ENCODE measurements at regions not wholly inside any gene's neighbourhood (a gene's known extent, or its start where the extent isn't known, plus 50 kb on each side); places are given as distances from the start of the nearest gene placed in this dataset.

- no peaks in the 10 kb centered on the region for H3K27me3 Mint-ChIP-seq
- H3K9me3 Mint-ChIP-seq, result peaks cover 16% of the 10 kb centered on the region
- ChIA-PET CTCF (no interaction called here), POLR2A (no interaction called here)
- no peak for DNase-seq
- H3K4me3 Mint-ChIP-seq, result no peak overlapping the region
- H3K36me3 Mint-ChIP-seq (ENCODE audit: low read depth), result no peaks in the 10 kb centered on the region
- no peaks in the 10 kb centered on the region for H3K4me1 Mint-ChIP-seq
- no peak overlapping the region for H3K27ac Mint-ChIP-seq
These were observed 1026.2 kb downstream of the NAALADL2 start for GRCh38 chr3:175885231-175885766.

- Mint-ChIP-seq H3K27ac (no peak overlapping the region), H3K4me1 (no peaks in the 10 kb centered on the region), H3K36me3 (ENCODE audit: low read depth) (no peaks in the 10 kb centered on the region), H3K4me3 (no peak overlapping the region), H3K9me3 (peaks cover 13% of the 10 kb centered on the region), H3K27me3 (no peaks in the 10 kb centered on the region)
- ChIA-PET POLR2A (no interaction called here), CTCF (no interaction called here)
- DNase-seq, result no peak
These were observed 1020.3 kb downstream of the NAALADL2 start for GRCh38 chr3:175879417-175879816.

- Mint-ChIP-seq H3K36me3 (ENCODE audit: low read depth) (no peaks in the 10 kb centered on the region), H3K4me1 (no peaks in the 10 kb centered on the region), H3K4me3 (no peak overlapping the region), H3K27me3 (no peaks in the 10 kb centered on the region), H3K27ac (no peak overlapping the region), H3K9me3 (peaks cover 3% of the 10 kb centered on the region)
- DNase-seq, result no peak
- ChIA-PET POLR2A (no interaction called here), CTCF (no interaction called here)
These were observed 1010.3 kb downstream of the NAALADL2 start for GRCh38 chr3:175869404-175869803.

GRCh38 chr3:175868626-175869025 is 1009.5 kb downstream of the NAALADL2 start:
- Mint-ChIP-seq H3K9me3 (peaks cover 3% of the 10 kb centered on the region), H3K4me1 (no peaks in the 10 kb centered on the region), H3K27me3 (no peaks in the 10 kb centered on the region), H3K4me3 (no peak overlapping the region), H3K36me3 (ENCODE audit: low read depth) (no peaks in the 10 kb centered on the region), H3K27ac (no peak overlapping the region)
- ChIA-PET POLR2A (no interaction called here), CTCF (no interaction called here)
- DNase-seq, result no peak

- no peaks in the 10 kb centered on the region for H3K4me1 Mint-ChIP-seq
- H3K27ac Mint-ChIP-seq, result no peak overlapping the region
- no peaks in the 10 kb centered on the region for H3K27me3 Mint-ChIP-seq
- no peak for DNase-seq
- H3K4me3 Mint-ChIP-seq, result no peak overlapping the region
- POLR2A ChIA-PET, result no interaction called here
- no peaks in the 10 kb centered on the region for H3K36me3 Mint-ChIP-seq (ENCODE audit: low read depth)
- no peaks in the 10 kb centered on the region for H3K9me3 Mint-ChIP-seq
- CTCF ChIA-PET, result no interaction called here
These were observed 1006.6 kb downstream of the NAALADL2 start for GRCh38 chr3:175865724-175866123.

GRCh38 chr3:175861916-175862315 is 1002.8 kb downstream of the NAALADL2 start:
- Mint-ChIP-seq H3K4me3 (no peak overlapping the region), H3K4me1 (no peaks in the 10 kb centered on the region), H3K27me3 (no peaks in the 10 kb centered on the region), H3K9me3 (no peaks in the 10 kb centered on the region), H3K36me3 (ENCODE audit: low read depth) (no peaks in the 10 kb centered on the region), H3K27ac (no peak overlapping the region)
- no peak for DNase-seq
- ChIA-PET POLR2A (no interaction called here), CTCF (interaction anchor here (0.7 kb wide), 1 partner anchor 38 kb away, joined by 3 read pairs; no protein-coding TSS in a partner anchor)

Measured in activated CD4-positive, alpha-beta memory T cell treated with anti-CD3 and anti-CD28 coated beads, Interleukin-2, amount 10 ng/mL, durations not matched to agents 7 days and 5 days (primary cell).